GM20431 (cell line): ENCODE measurements at regions not wholly inside any gene's neighbourhood (a gene's known extent, or its start where the extent isn't known, plus 50 kb on each side); places are given as distances from the start of the nearest gene placed in this dataset.
"Not testable (repeated sequence)": the region's sequence is repeated elsewhere in the genome, so short reads cannot be mapped to it uniquely, and the experiment has no call there.

Source experiments
- in situ Hi-C: fragments of 300-500 bp; cut with MseI, MboI; formaldehyde crosslinking; loops from one replicate; pipeline ENCODE4 v1.15.0; 2020; ENCODE audit warnings: low sequenced_read_pairs; ENCODE audit not compliant: unreplicated experiment

- in situ Hi-C loops, result no loop called here
Measured at GRCh38 chr7:39758234-39758970, 135.0 kb downstream of the RALA start.

GRCh38 chr7:39761449-39761848, 138.1 kb downstream of the RALA start:
- in situ Hi-C loops, result no loop called here

- in situ Hi-C loops, result not testable (repeated sequence)
Measured at GRCh38 chr7:39762466-39762865, 139.1 kb downstream of the RALA start.

- in situ Hi-C loops, result not testable (repeated sequence)
Measured at GRCh38 chr7:39762881-39763280, 139.5 kb downstream of the RALA start.

GRCh38 chr7:39765833-39766232, 142.5 kb downstream of the RALA start:
- in situ Hi-C loops, result not testable (repeated sequence)

GRCh38 chr7:39768439-39768838, 145.1 kb downstream of the RALA start:
- in situ Hi-C loops, result not testable (repeated sequence)

- in situ Hi-C loops, result not testable (repeated sequence)
Measured at GRCh38 chr7:39774341-39774851, 151.0 kb downstream of the RALA start.

- in situ Hi-C loops, result not testable (repeated sequence)
Measured at GRCh38 chr7:39781557-39781956, 158.2 kb downstream of the RALA start.

- in situ Hi-C loops, result not testable (repeated sequence)
Measured at GRCh38 chr7:39786440-39786839, 163.1 kb downstream of the RALA start.

- in situ Hi-C loops, result not testable (repeated sequence)
Measured at GRCh38 chr7:39791035-39791434, 159.0 kb upstream of the CDK13 start.

GRCh38 chr7:39791911-39792310, 158.1 kb upstream of the CDK13 start:
- in situ Hi-C loops, result not testable (repeated sequence)

GRCh38 chr7:39793026-39793425, 157.0 kb upstream of the CDK13 start:
- in situ Hi-C loops, result not testable (repeated sequence)

GRCh38 chr7:39793851-39794250, 156.2 kb upstream of the CDK13 start:
- in situ Hi-C loops, result not testable (repeated sequence)

- in situ Hi-C loops, result not testable (repeated sequence)
Measured at GRCh38 chr7:39796947-39797346, 153.1 kb upstream of the CDK13 start.

- in situ Hi-C loops, result not testable (repeated sequence)
Measured at GRCh38 chr7:39798077-39798476, 152.0 kb upstream of the CDK13 start.

- in situ Hi-C loops, result no loop called here
Measured at GRCh38 chr7:39808796-39809481, 141.1 kb upstream of the CDK13 start.

GRCh38 chr7:39810204-39810642, 139.8 kb upstream of the CDK13 start:
- in situ Hi-C loops, result no loop called here

- in situ Hi-C loops, result no loop called here
Measured at GRCh38 chr7:39810710-39811109, 139.3 kb upstream of the CDK13 start.

GRCh38 chr7:39811161-39811614, 138.9 kb upstream of the CDK13 start:
- in situ Hi-C loops, result no loop called here

- in situ Hi-C loops, result no loop called here
Measured at GRCh38 chr7:39816462-39817060, 133.5 kb upstream of the CDK13 start.

- in situ Hi-C loops, result no loop called here
Measured at GRCh38 chr7:39819514-39819913, 130.5 kb upstream of the CDK13 start.
